T-helper 2 cell treated with Interferon-gamma antibody and Interleukin-4, amounts not matched to agents 100 ng/mL and 5 ng/mL, for 36 hours (primary cell): ENCODE measurements at regions not wholly inside any gene's neighbourhood (a gene's known extent, or its start where the extent isn't known, plus 50 kb on each side); places are given as distances from the start of the nearest gene placed in this dataset.

Experiments used
- intact Hi-C: fragments of 100-400 bp; cut with micrococcal nuclease; formaldehyde crosslinking; loops from one replicate; pipeline ENCODE4 v1.15.1; 2023

GRCh38 chr3:181855825-181856224 lies 144.1 kb downstream of the SOX2 start:
- intact Hi-C loops: no loop called here

GRCh38 chr3:181859518-181859917 lies 147.8 kb downstream of the SOX2 start:
- intact Hi-C loops: no loop called here

- intact Hi-C loops: no loop called here
Observed at GRCh38 chr3:181860235-181860634, 148.5 kb downstream of the SOX2 start.

GRCh38 chr3:181862502-181862901 lies 150.8 kb downstream of the SOX2 start:
- intact Hi-C loops: no loop called here

- intact Hi-C loops: no loop called here
Observed at GRCh38 chr3:181868576-181869082, 156.9 kb downstream of the SOX2 start.

GRCh38 chr3:181872887-181873286 lies 161.2 kb downstream of the SOX2 start:
- intact Hi-C loops: no loop called here

- intact Hi-C loops: no loop called here
Observed at GRCh38 chr3:181879926-181880325, 168.2 kb downstream of the SOX2 start.

- intact Hi-C loops: no loop called here
Observed at GRCh38 chr3:181880331-181880730, 168.6 kb downstream of the SOX2 start.

GRCh38 chr3:181881749-181882148 lies 170.0 kb downstream of the SOX2 start:
- intact Hi-C loops: no loop called here

GRCh38 chr3:181885868-181886630 lies 174.3 kb downstream of the SOX2 start:
- intact Hi-C loops: no loop called here

GRCh38 chr3:181886676-181887075 lies 175.0 kb downstream of the SOX2 start:
- intact Hi-C loops: no loop called here

- intact Hi-C loops: no loop called here
Observed at GRCh38 chr3:181887685-181888084, 176.0 kb downstream of the SOX2 start.

- intact Hi-C loops: no loop called here
Observed at GRCh38 chr3:181888234-181888633, 176.5 kb downstream of the SOX2 start.

GRCh38 chr3:181892848-181893247 lies 181.1 kb downstream of the SOX2 start:
- intact Hi-C loops: no loop called here

- intact Hi-C loops: no loop called here
Observed at GRCh38 chr3:181896605-181897004, 184.9 kb downstream of the SOX2 start.

GRCh38 chr3:181899702-181900101 lies 188.0 kb downstream of the SOX2 start:
- intact Hi-C loops: no loop called here

- intact Hi-C loops: no loop called here
Observed at GRCh38 chr3:181901626-181902025, 189.9 kb downstream of the SOX2 start.

GRCh38 chr3:181906338-181906737 lies 194.6 kb downstream of the SOX2 start:
- intact Hi-C loops: no loop called here

GRCh38 chr3:181909241-181909640 lies 197.5 kb downstream of the SOX2 start:
- intact Hi-C loops: no loop called here

GRCh38 chr3:181912384-181912783 lies 200.7 kb downstream of the SOX2 start:
- intact Hi-C loops: no loop called here

GRCh38 chr3:181913254-181913653 lies 201.5 kb downstream of the SOX2 start:
- intact Hi-C loops: no loop called here

- intact Hi-C loops: no loop called here
Observed at GRCh38 chr3:181915551-181915950, 203.8 kb downstream of the SOX2 start.

GRCh38 chr3:181916013-181916412 lies 204.3 kb downstream of the SOX2 start:
- intact Hi-C loops: no loop called here
